ENCODE measurements at regions not wholly inside any gene's neighbourhood (a gene's known extent, or its start where the extent isn't known, plus 50 kb on each side); places are given as distances from the start of the nearest gene placed in this dataset.
"Not testable (repeated sequence)": the region's sequence is repeated elsewhere in the genome, so short reads cannot be mapped to it uniquely, and the experiment has no call there.

GRCh38 chr1:18578271-18578670 is 52.4 kb upstream of the PAX7 start:
- H3K9me3 ChIP-seq: no peaks in the 10 kb centered on the region
- ATAC-seq (no peak), DNase-seq (no peak)
- H3K4me3 ChIP-seq: no peak overlapping the region
- no peaks in the 10 kb centered on the region for H3K4me1 ChIP-seq (ENCODE audit: low read depth)
- no peaks in the 10 kb centered on the region for H3K36me3 ChIP-seq (ENCODE audit: low read depth)
- intact Hi-C loops (cut with DNase I, micrococcal nuclease): no loop called here
- no peak for TF ChIP-seq CTCF (IDR thresholded peaks at IDR 0.05)

- H3K9me3 ChIP-seq; H3K4me3 ChIP-seq; DNase-seq; H3K4me1 ChIP-seq (ENCODE audit: low read depth); intact Hi-C loops (cut with DNase I, micrococcal nuclease); ATAC-seq; H3K36me3 ChIP-seq (ENCODE audit: low read depth): not testable (repeated sequence)
These were observed 51.4 kb upstream of the PAX7 start for GRCh38 chr1:18579267-18579666.

GRCh38 chr1:18580047-18580446 is 50.6 kb upstream of the PAX7 start:
- TF ChIP-seq CTCF (IDR thresholded peaks at IDR 0.05): no peak
- intact Hi-C loops (cut with DNase I, micrococcal nuclease): no loop called here
- DNase-seq (no peak), ATAC-seq (no peak)
- no peak overlapping the region for H3K4me3 ChIP-seq
- no peaks in the 10 kb centered on the region for H3K4me1 ChIP-seq (ENCODE audit: low read depth)
- H3K9me3 ChIP-seq: no peaks in the 10 kb centered on the region
- H3K36me3 ChIP-seq (ENCODE audit: low read depth): no peaks in the 10 kb centered on the region

- DNase-seq (no peak), ATAC-seq (peak; percentile 30)
- no peaks in the 10 kb centered on the region for H3K9me3 ChIP-seq
- no peaks in the 10 kb centered on the region for H3K36me3 ChIP-seq (ENCODE audit: low read depth)
- H3K4me1 ChIP-seq (ENCODE audit: low read depth): no peaks in the 10 kb centered on the region
- intact Hi-C loops (cut with DNase I, micrococcal nuclease): no loop called here
- no peak for TF ChIP-seq CTCF (IDR thresholded peaks at IDR 0.05)
- no peak overlapping the region for H3K4me3 ChIP-seq
These were observed 49.8 kb upstream of the PAX7 start for GRCh38 chr1:18580691-18581419.

All from mucosa of descending colon (tissue), 3 donors.